ENCODE measurements at regions not wholly inside any gene's neighbourhood (a gene's known extent, or its start where the extent isn't known, plus 50 kb on each side); places are given as distances from the start of the nearest gene placed in this dataset.

GRCh38 chr4:152090543-152090942 is 329.7 kb upstream of the GATB start:
- TF ChIP-seq, protein P1, sequence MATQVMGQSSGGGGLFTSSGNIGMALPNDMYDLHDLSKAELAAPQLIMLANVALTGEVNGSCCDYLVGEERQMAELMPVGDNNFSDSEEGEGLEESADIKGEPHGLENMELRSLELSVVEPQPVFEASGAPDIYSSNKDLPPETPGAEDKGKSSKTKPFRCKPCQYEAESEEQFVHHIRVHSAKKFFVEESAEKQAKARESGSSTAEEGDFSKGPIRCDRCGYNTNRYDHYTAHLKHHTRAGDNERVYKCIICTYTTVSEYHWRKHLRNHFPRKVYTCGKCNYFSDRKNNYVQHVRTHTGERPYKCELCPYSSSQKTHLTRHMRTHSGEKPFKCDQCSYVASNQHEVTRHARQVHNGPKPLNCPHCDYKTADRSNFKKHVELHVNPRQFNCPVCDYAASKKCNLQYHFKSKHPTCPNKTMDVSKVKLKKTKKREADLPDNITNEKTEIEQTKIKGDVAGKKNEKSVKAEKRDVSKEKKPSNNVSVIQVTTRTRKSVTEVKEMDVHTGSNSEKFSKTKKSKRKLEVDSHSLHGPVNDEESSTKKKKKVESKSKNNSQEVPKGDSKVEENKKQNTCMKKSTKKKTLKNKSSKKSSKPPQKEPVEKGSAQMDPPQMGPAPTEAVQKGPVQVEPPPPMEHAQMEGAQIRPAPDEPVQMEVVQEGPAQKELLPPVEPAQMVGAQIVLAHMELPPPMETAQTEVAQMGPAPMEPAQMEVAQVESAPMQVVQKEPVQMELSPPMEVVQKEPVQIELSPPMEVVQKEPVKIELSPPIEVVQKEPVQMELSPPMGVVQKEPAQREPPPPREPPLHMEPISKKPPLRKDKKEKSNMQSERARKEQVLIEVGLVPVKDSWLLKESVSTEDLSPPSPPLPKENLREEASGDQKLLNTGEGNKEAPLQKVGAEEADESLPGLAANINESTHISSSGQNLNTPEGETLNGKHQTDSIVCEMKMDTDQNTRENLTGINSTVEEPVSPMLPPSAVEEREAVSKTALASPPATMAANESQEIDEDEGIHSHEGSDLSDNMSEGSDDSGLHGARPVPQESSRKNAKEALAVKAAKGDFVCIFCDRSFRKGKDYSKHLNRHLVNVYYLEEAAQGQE (IDR thresholded peaks at IDR 0.05; ENCODE audit: insufficient read depth in 1 of 2, low read depth in 2 of 2, low read length in 2 of 2), result no peak
- no peak for TF ChIP-seq SIN3A (IDR thresholded peaks at IDR 0.05; ENCODE audit: borderline replicate concordance, insufficient read depth, low read length)
- TF ChIP-seq POLR2AphosphoS5 (IDR thresholded peaks at IDR 0.05; ENCODE audit: low read depth, low read length), result no peak

Data from PFSK-1 (cell line).